Stimulated activated CD4-positive, alpha-beta T cell treated with anti-CD3 and anti-CD28 coated beads, Interleukin-12 subunit alpha, Interleukin-12 subunit beta, amount 100 ng/mL, for 48 hours (primary cell): ENCODE measurements at regions not wholly inside any gene's neighbourhood (a gene's known extent, or its start where the extent isn't known, plus 50 kb on each side); places are given as distances from the start of the nearest gene placed in this dataset.

Experiments used
- DNase-seq, 3 donors: peaks; one replicate each; pipeline ENCODE4 v3.0.0-alpha.2; 2020; ENCODE audit warnings: low read depth in 2 of 3, low spot score in 1 of 3

GRCh38 chr9:7354704-7355103, 444.9 kb downstream of the DMAC1 start:
- DNase-seq, result no peak

GRCh38 chr9:7348692-7349091, 450.9 kb downstream of the DMAC1 start:
- DNase-seq, result no peak

- DNase-seq, result no peak
These were observed 452.0 kb downstream of the DMAC1 start for GRCh38 chr9:7347556-7347955.

- DNase-seq, result no peak
These were observed 453.4 kb downstream of the DMAC1 start for GRCh38 chr9:7346144-7346543.

GRCh38 chr9:7342736-7343135, 456.8 kb downstream of the DMAC1 start:
- no peak for DNase-seq

GRCh38 chr9:7342229-7342628, 457.3 kb downstream of the DMAC1 start:
- DNase-seq, result no peak

- no peak for DNase-seq
These were observed 458.0 kb downstream of the DMAC1 start for GRCh38 chr9:7341571-7341970.

GRCh38 chr9:7340451-7340850, 459.1 kb downstream of the DMAC1 start:
- no peak for DNase-seq

GRCh38 chr9:7338586-7339281, 460.8 kb downstream of the DMAC1 start:
- no peak for DNase-seq

GRCh38 chr9:7336356-7337065, 463.1 kb downstream of the DMAC1 start:
- DNase-seq, result no peak

GRCh38 chr9:7333719-7334118, 465.9 kb downstream of the DMAC1 start:
- DNase-seq, result no peak

GRCh38 chr9:7332780-7333179, 466.8 kb downstream of the DMAC1 start:
- DNase-seq, result no peak

- DNase-seq, result no peak
These were observed 471.1 kb downstream of the DMAC1 start for GRCh38 chr9:7328453-7328852.

- DNase-seq, result no peak
These were observed 473.6 kb downstream of the DMAC1 start for GRCh38 chr9:7325995-7326394.

GRCh38 chr9:7324152-7324598, 475.4 kb downstream of the DMAC1 start:
- DNase-seq, result no peak

- no peak for DNase-seq
These were observed 478.7 kb downstream of the DMAC1 start for GRCh38 chr9:7320841-7321240.

GRCh38 chr9:7320139-7320538, 479.4 kb downstream of the DMAC1 start:
- no peak for DNase-seq

GRCh38 chr9:7318920-7319319, 480.7 kb downstream of the DMAC1 start:
- no peak for DNase-seq

- no peak for DNase-seq
These were observed 482.6 kb downstream of the DMAC1 start for GRCh38 chr9:7316967-7317366.

- DNase-seq, result no peak
These were observed 483.3 kb downstream of the DMAC1 start for GRCh38 chr9:7316166-7316795.

GRCh38 chr9:7315746-7316145, 483.8 kb downstream of the DMAC1 start:
- DNase-seq, result no peak

GRCh38 chr9:7315116-7315515, 484.5 kb downstream of the DMAC1 start:
- DNase-seq, result no peak
